BJ (cell line): ENCODE measurements at regions not wholly inside any gene's neighbourhood (a gene's known extent, or its start where the extent isn't known, plus 50 kb on each side); places are given as distances from the start of the nearest gene placed in this dataset.

ENCODE experiments used
- CTCF ChIA-PET: fragments of 350-600 bp; formaldehyde crosslinking; extraction: SDS; loops from one replicate; lab custom pipeline; 2021; ENCODE audit warnings: antibody characterized with exemption, inconsistent platforms; lab: Yijun Ruan, JAX
- POLR2A ChIA-PET: fragments of 300-600 bp; sonication (Branson Sonifier 250); formaldehyde crosslinking; extraction: SDS; loops from one replicate; lab custom pipeline; 2021; ENCODE audit warnings: antibody characterized with exemption; lab: Charles Lee
- DNase-seq: peaks from one replicate; pipeline ENCODE4 v3.0.0-alpha.2; 2011; ENCODE audit warnings: low read depth
- H3K27me3 ChIP-seq: 2 replicates; pipeline ENCODE4 v1.6.0; 2011; ENCODE audit warnings: low read length; ENCODE audit not compliant: control insufficient read depth, insufficient read depth
- H3K36me3 ChIP-seq: 2 replicates; pipeline ENCODE4 v1.5.1; 2011; ENCODE audit warnings: low read length; ENCODE audit not compliant: control insufficient read depth, insufficient read depth
- H3K4me3 ChIP-seq: 2 replicates; pipeline ENCODE4 v1.5.1; 2011; ENCODE audit warnings: low read depth, mild to moderate bottlenecking, control low read depth, low read length
- TF ChIP-seq, protein P1 (sequence below): IDR thresholded peaks from 2 replicates; pipeline ENCODE4 v1.5.1; 2011; ENCODE audit warnings: low read depth, mild to moderate bottlenecking, control low read depth, inconsistent platforms, low read length, moderate library complexity; ENCODE audit not compliant: insufficient read depth

DNA sequence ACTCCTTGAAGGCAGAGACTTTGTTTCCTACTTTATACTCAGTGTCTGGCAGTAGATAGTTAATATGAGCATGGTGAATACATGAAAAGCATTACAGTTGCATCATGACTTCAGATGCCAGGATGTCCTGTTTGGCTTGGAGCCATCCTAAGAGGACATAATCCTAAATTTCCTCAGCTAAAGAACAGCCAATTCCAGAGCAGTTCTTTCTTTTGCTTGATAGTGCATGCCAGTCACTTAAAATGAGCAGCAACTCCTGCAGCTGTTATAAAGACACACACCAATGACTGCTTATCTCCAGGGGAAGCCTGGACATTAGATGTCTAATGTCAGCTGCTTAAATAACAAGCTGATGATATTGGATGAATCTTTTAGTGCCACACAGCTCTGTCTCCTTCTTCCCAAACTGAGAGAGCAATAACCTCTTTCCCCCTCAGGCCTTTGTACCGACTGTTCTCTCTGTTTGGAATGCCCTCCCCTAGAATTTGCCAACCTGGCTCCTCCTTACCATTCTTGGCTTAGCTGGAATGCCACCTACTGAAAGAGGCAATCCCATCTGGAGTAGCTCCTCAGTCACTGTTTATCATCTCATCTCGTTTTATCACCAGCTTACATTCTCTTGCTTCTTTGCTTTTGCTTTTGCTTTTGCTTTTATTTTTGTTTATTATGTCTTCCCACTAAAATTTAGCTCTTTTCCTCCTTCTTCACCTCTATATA lies 100.8 kb upstream of the USP38 start:
- Histone ChIP-seq H3K27me3 (no peaks in the 10 kb centered on the region), H3K36me3 (no peaks in the 10 kb centered on the region), H3K4me3 (no peak overlapping the region)
- CTCF ChIA-PET, result no interaction called here
- POLR2A ChIA-PET, result no interaction called here
- DNase-seq, result no peak
- TF ChIP-seq, protein P1, sequence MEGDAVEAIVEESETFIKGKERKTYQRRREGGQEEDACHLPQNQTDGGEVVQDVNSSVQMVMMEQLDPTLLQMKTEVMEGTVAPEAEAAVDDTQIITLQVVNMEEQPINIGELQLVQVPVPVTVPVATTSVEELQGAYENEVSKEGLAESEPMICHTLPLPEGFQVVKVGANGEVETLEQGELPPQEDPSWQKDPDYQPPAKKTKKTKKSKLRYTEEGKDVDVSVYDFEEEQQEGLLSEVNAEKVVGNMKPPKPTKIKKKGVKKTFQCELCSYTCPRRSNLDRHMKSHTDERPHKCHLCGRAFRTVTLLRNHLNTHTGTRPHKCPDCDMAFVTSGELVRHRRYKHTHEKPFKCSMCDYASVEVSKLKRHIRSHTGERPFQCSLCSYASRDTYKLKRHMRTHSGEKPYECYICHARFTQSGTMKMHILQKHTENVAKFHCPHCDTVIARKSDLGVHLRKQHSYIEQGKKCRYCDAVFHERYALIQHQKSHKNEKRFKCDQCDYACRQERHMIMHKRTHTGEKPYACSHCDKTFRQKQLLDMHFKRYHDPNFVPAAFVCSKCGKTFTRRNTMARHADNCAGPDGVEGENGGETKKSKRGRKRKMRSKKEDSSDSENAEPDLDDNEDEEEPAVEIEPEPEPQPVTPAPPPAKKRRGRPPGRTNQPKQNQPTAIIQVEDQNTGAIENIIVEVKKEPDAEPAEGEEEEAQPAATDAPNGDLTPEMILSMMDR, result no peak

DNA sequence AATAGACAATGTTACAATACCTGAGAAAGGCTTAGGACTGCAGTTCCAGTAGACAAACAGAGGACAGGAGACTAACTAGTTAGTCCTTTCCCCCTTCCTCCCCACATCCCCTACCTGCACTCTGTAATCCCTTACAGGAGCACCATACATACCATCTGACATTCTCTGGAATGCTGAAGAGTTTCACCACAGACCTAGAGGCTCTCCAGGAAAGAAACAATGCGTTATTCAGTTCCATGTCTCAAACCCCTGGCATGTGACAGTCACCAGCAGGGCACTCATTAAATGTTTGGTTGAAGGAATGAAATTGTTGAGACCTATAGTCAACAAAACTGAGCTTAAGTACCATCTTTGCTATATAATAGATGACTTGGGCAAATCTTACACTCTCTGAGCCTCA lies 100.2 kb upstream of the USP38 start:
- CTCF ChIA-PET, result no interaction called here
- H3K36me3 ChIP-seq, result no peaks in the 10 kb centered on the region
- TF ChIP-seq, protein P1, result no peak
- H3K27me3 ChIP-seq, result no peaks in the 10 kb centered on the region
- H3K4me3 ChIP-seq, result no peak overlapping the region
- POLR2A ChIA-PET, result interaction anchor here (0.6 kb wide), 1 partner anchor 962 kb away, joined by 3 read pairs; no protein-coding TSS in a partner anchor
- DNase-seq, result no peak

DNA sequence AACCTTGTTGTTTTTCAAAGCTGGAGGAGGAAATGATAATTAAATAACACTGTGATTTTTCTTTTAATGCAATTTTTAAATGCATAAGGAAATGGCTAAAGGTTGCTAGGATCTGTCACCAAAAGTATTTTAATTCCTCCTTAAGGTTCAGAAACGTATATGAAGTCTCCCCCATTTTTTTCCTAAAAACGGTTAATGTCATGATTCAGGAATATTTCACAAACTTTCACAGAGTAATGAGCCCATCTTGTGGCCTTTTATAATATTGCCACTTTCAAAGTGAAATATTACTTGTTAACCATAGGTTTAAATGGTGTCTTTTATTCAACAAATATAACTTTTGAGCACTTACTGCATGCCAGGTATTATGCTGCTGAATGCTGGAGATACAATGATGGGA lies 99.5 kb upstream of the USP38 start:
- TF ChIP-seq, protein P1, result no peak
- Histone ChIP-seq H3K27me3 (no peaks in the 10 kb centered on the region), H3K36me3 (no peaks in the 10 kb centered on the region), H3K4me3 (no peak overlapping the region)
- ChIA-PET POLR2A (no interaction called here), CTCF (no interaction called here)
- DNase-seq, result no peak

DNA sequence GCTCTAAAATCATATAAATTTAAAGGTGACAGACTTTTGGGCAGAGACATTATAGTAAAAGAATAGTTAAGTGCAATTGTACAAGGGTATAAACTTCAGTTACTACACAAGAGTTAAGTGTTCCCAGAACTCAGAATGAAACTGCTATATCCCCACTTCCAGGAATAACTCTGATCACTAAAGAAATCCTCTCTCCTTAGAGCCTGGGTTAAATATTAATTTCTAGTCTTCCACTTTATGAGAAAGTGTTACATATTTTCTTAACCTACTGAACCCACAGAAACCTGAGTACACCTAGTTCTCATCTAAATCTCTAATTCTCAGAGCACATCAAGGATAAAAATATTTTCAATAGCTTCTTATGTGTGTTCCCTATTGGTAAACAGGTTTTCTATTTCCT lies 99.1 kb upstream of the USP38 start:
- Histone ChIP-seq H3K27me3 (no peaks in the 10 kb centered on the region), H3K4me3 (no peak overlapping the region), H3K36me3 (no peaks in the 10 kb centered on the region)
- POLR2A ChIA-PET, result no interaction called here
- CTCF ChIA-PET, result no interaction called here
- no peak for DNase-seq
- TF ChIP-seq, protein P1, result no peak

DNA sequence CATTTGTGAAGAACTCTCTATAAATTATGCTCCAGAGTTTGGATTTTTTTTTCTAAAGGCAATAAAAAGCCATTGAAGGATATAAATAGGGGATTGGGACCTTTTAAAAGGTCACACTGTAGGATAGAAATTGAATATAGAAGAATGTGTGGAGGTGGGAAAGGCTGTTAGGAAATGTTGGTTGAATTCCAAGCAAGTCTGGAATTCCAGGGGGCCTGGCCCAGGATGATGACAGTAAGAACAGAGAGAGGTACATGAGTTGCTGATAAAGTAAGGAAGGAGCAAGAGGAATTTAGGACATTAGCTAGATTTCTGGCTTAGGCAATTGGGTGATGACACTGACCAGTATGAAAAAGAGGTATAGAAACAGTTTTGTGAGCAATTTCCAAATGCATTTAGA lies 95.4 kb upstream of the USP38 start:
- TF ChIP-seq, protein P1, result no peak
- CTCF ChIA-PET, result no interaction called here
- DNase-seq, result no peak
- Histone ChIP-seq H3K4me3 (no peak overlapping the region), H3K36me3 (no peaks in the 10 kb centered on the region), H3K27me3 (no peaks in the 10 kb centered on the region)
- POLR2A ChIA-PET, result no interaction called here
